Activated CD8-positive, alpha-beta memory T cell treated with anti-CD3 and anti-CD28 coated beads, Interleukin-2, amount 10 ng/mL, durations not matched to agents 7 days and 5 days (primary cell): ENCODE measurements at regions not wholly inside any gene's neighbourhood (a gene's known extent, or its start where the extent isn't known, plus 50 kb on each side); places are given as distances from the start of the nearest gene placed in this dataset.

ENCODE experiments used
- ATAC-seq: fragments of 150-1000 bp; cut with Tn5 transposase; one replicate; pipeline ENCODE4 v1.10.0; 2021; ENCODE audit warnings: moderate library complexity
- CTCF ChIA-PET: fragments of 350-600 bp; sonication (Branson Sonifier 250); formaldehyde crosslinking; loops from one replicate; lab custom pipeline; 2021; ENCODE audit warnings: antibody characterized with exemption; lab: Charles Lee
- DNase-seq: peaks from one replicate; pipeline ENCODE4 v3.0.0-alpha.2; 2020
- H3K27ac Mint-ChIP-seq: one replicate; pipeline ENCODE4 v1.8.0; 2021; ENCODE audit warnings: mild to moderate bottlenecking, mixed read lengths
- H3K27me3 Mint-ChIP-seq: one replicate; pipeline ENCODE4 v1.8.0; 2021; ENCODE audit warnings: mixed read lengths
- H3K36me3 Mint-ChIP-seq: one replicate; pipeline ENCODE4 v1.8.0; 2021; ENCODE audit warnings: mild to moderate bottlenecking, mixed read lengths
- H3K4me1 Mint-ChIP-seq: one replicate; pipeline ENCODE4 v1.8.0; 2021; ENCODE audit warnings: mixed read lengths
- H3K4me3 Mint-ChIP-seq: one replicate; pipeline ENCODE4 v1.8.0; 2021; ENCODE audit warnings: mild to moderate bottlenecking, moderate library complexity, mixed read lengths
- H3K9me3 Mint-ChIP-seq: one replicate; pipeline ENCODE4 v1.8.0; 2022; ENCODE audit warnings: low read depth, mixed read lengths

- no peak for ATAC-seq
- CTCF ChIA-PET = no interaction called here
- H3K27ac Mint-ChIP-seq = no peak overlapping the region
- H3K4me3 Mint-ChIP-seq = no peak overlapping the region
- DNase-seq = no peak
- H3K27me3 Mint-ChIP-seq = no peaks in the 10 kb centered on the region
- H3K9me3 Mint-ChIP-seq = no peaks in the 10 kb centered on the region
- H3K36me3 Mint-ChIP-seq = no peaks in the 10 kb centered on the region
- H3K4me1 Mint-ChIP-seq = no peaks in the 10 kb centered on the region
Measured at GRCh38 chr13:82678052-82678451, 1204.2 kb downstream of the SLITRK1 start.

GRCh38 chr13:82675024-82675423 lies 1207.2 kb downstream of the SLITRK1 start:
- ATAC-seq (no peak), DNase-seq (no peak)
- Mint-ChIP-seq H3K27me3 (no peaks in the 10 kb centered on the region), H3K27ac (no peak overlapping the region), H3K4me3 (no peak overlapping the region), H3K4me1 (no peaks in the 10 kb centered on the region), H3K36me3 (no peaks in the 10 kb centered on the region), H3K9me3 (no peaks in the 10 kb centered on the region)
- CTCF ChIA-PET = no interaction called here

- ATAC-seq (no peak), DNase-seq (no peak)
- no peaks in the 10 kb centered on the region for H3K36me3 Mint-ChIP-seq
- no peaks in the 10 kb centered on the region for H3K9me3 Mint-ChIP-seq
- no peak overlapping the region for H3K27ac Mint-ChIP-seq
- no peak overlapping the region for H3K4me3 Mint-ChIP-seq
- H3K27me3 Mint-ChIP-seq = no peaks in the 10 kb centered on the region
- no peaks in the 10 kb centered on the region for H3K4me1 Mint-ChIP-seq
- CTCF ChIA-PET = no interaction called here
Measured at GRCh38 chr13:82674546-82674945, 1207.7 kb downstream of the SLITRK1 start.

- ATAC-seq = no peak
- CTCF ChIA-PET = no interaction called here
- Mint-ChIP-seq H3K4me1 (no peaks in the 10 kb centered on the region), H3K27ac (no peak overlapping the region), H3K4me3 (no peak overlapping the region), H3K36me3 (no peaks in the 10 kb centered on the region), H3K9me3 (no peaks in the 10 kb centered on the region), H3K27me3 (no peaks in the 10 kb centered on the region)
- no peak for DNase-seq
Measured at GRCh38 chr13:82672248-82672647, 1210.0 kb downstream of the SLITRK1 start.

- no peaks in the 10 kb centered on the region for H3K27me3 Mint-ChIP-seq
- no peaks in the 10 kb centered on the region for H3K4me1 Mint-ChIP-seq
- H3K9me3 Mint-ChIP-seq = peaks cover 2% of the 10 kb centered on the region
- H3K36me3 Mint-ChIP-seq = no peaks in the 10 kb centered on the region
- H3K27ac Mint-ChIP-seq = no peak overlapping the region
- ATAC-seq = no peak
- no peak for DNase-seq
- no peak overlapping the region for H3K4me3 Mint-ChIP-seq
- CTCF ChIA-PET = no interaction called here
Measured at GRCh38 chr13:82664183-82664582, 1218.1 kb downstream of the SLITRK1 start.

- no peaks in the 10 kb centered on the region for H3K27me3 Mint-ChIP-seq
- CTCF ChIA-PET = no interaction called here
- ATAC-seq (no peak), DNase-seq (no peak)
- no peak overlapping the region for H3K4me3 Mint-ChIP-seq
- H3K4me1 Mint-ChIP-seq = no peaks in the 10 kb centered on the region
- H3K36me3 Mint-ChIP-seq = no peaks in the 10 kb centered on the region
- H3K27ac Mint-ChIP-seq = no peak overlapping the region
- peaks cover 2% of the 10 kb centered on the region for H3K9me3 Mint-ChIP-seq
Measured at GRCh38 chr13:82661126-82661525, 1221.1 kb downstream of the SLITRK1 start.

- H3K36me3 Mint-ChIP-seq = no peaks in the 10 kb centered on the region
- H3K9me3 Mint-ChIP-seq = no peaks in the 10 kb centered on the region
- no peak for ATAC-seq
Measured at GRCh38 chr13:82658811-82659210, 1223.5 kb downstream of the SLITRK1 start.

GRCh38 chr13:82657471-82657870 lies 1224.8 kb downstream of the SLITRK1 start:
- DNase-seq = no peak
- CTCF ChIA-PET = no interaction called here
- H3K4me1 Mint-ChIP-seq = no peaks in the 10 kb centered on the region

More at GRCh38 chr13:82658811-82659210, 1223.5 kb downstream of the SLITRK1 start:
- H3K27ac Mint-ChIP-seq = no peak overlapping the region
- CTCF ChIA-PET = no interaction called here
- H3K4me3 Mint-ChIP-seq = no peak overlapping the region
- no peaks in the 10 kb centered on the region for H3K27me3 Mint-ChIP-seq
- H3K4me1 Mint-ChIP-seq = no peaks in the 10 kb centered on the region
- no peak for DNase-seq

GRCh38 chr13:82654861-82655855 lies 1227.1 kb downstream of the SLITRK1 start:
- Mint-ChIP-seq H3K9me3 (no peaks in the 10 kb centered on the region), H3K4me1 (no peaks in the 10 kb centered on the region), H3K36me3 (no peaks in the 10 kb centered on the region), H3K4me3 (no peak overlapping the region), H3K27me3 (no peaks in the 10 kb centered on the region), H3K27ac (no peak overlapping the region)
- ATAC-seq (no peak), DNase-seq (no peak)
- CTCF ChIA-PET = no interaction called here

More at GRCh38 chr13:82657471-82657870, 1224.8 kb downstream of the SLITRK1 start:
- Mint-ChIP-seq H3K27ac (no peak overlapping the region), H3K36me3 (no peaks in the 10 kb centered on the region), H3K4me3 (no peak overlapping the region), H3K27me3 (no peaks in the 10 kb centered on the region), H3K9me3 (no peaks in the 10 kb centered on the region)
- ATAC-seq = no peak

GRCh38 chr13:82654143-82654542 lies 1228.1 kb downstream of the SLITRK1 start:
- Mint-ChIP-seq H3K9me3 (no peaks in the 10 kb centered on the region), H3K27ac (no peak overlapping the region), H3K4me3 (no peak overlapping the region), H3K27me3 (no peaks in the 10 kb centered on the region), H3K4me1 (no peaks in the 10 kb centered on the region), H3K36me3 (no peaks in the 10 kb centered on the region)
- ATAC-seq (no peak), DNase-seq (no peak)
- CTCF ChIA-PET = no interaction called here

GRCh38 chr13:82647540-82647939 lies 1234.7 kb downstream of the SLITRK1 start:
- CTCF ChIA-PET = no interaction called here
- no peak for ATAC-seq
- no peaks in the 10 kb centered on the region for H3K27me3 Mint-ChIP-seq
- H3K4me1 Mint-ChIP-seq = no peaks in the 10 kb centered on the region
- no peak overlapping the region for H3K4me3 Mint-ChIP-seq
- H3K27ac Mint-ChIP-seq = no peak overlapping the region
- no peaks in the 10 kb centered on the region for H3K36me3 Mint-ChIP-seq
- no peak for DNase-seq
- no peaks in the 10 kb centered on the region for H3K9me3 Mint-ChIP-seq

- H3K4me3 Mint-ChIP-seq = no peak overlapping the region
- CTCF ChIA-PET = no interaction called here
- no peak overlapping the region for H3K27ac Mint-ChIP-seq
- peaks cover 2% of the 10 kb centered on the region for H3K9me3 Mint-ChIP-seq
- ATAC-seq (no peak), DNase-seq (no peak)
- no peaks in the 10 kb centered on the region for H3K27me3 Mint-ChIP-seq
- H3K36me3 Mint-ChIP-seq = no peaks in the 10 kb centered on the region
- no peaks in the 10 kb centered on the region for H3K4me1 Mint-ChIP-seq
Measured at GRCh38 chr13:82636119-82636518, 1246.2 kb downstream of the SLITRK1 start.

GRCh38 chr13:82634946-82635345 lies 1247.3 kb downstream of the SLITRK1 start:
- ATAC-seq (no peak), DNase-seq (no peak)
- CTCF ChIA-PET = no interaction called here
- no peak overlapping the region for H3K27ac Mint-ChIP-seq
- H3K36me3 Mint-ChIP-seq = no peaks in the 10 kb centered on the region
- no peaks in the 10 kb centered on the region for H3K4me1 Mint-ChIP-seq
- no peak overlapping the region for H3K4me3 Mint-ChIP-seq
- H3K27me3 Mint-ChIP-seq = no peaks in the 10 kb centered on the region
- H3K9me3 Mint-ChIP-seq = peaks cover 2% of the 10 kb centered on the region

- H3K27ac Mint-ChIP-seq = no peak overlapping the region
- no peak overlapping the region for H3K4me3 Mint-ChIP-seq
- DNase-seq (no peak), ATAC-seq (no peak)
- no peaks in the 10 kb centered on the region for H3K9me3 Mint-ChIP-seq
- CTCF ChIA-PET = no interaction called here
- no peaks in the 10 kb centered on the region for H3K27me3 Mint-ChIP-seq
- H3K4me1 Mint-ChIP-seq = no peaks in the 10 kb centered on the region
- H3K36me3 Mint-ChIP-seq = no peaks in the 10 kb centered on the region
Measured at GRCh38 chr13:82627183-82627582, 1255.1 kb downstream of the SLITRK1 start.
